ENCODE measurements at regions not wholly inside any gene's neighbourhood (a gene's known extent, or its start where the extent isn't known, plus 50 kb on each side); places are given as distances from the start of the nearest gene placed in this dataset. TPM values are rescaled to one million over a fixed set of nuclear protein-coding genes. Genes with fewer than 3 reads are reported as not detected.

- DNase-seq (ENCODE audit: extremely low spot score) = no peak
- Histone ChIP-seq H3K36me3 (ENCODE audit: insufficient read depth) (no peaks in the 10 kb centered on the region), H3K4me1 (ENCODE audit: insufficient read depth) (no peaks in the 10 kb centered on the region), H3K4me3 (ENCODE audit: low read depth, low read length) (no peak overlapping the region), H3K27ac (ENCODE audit: low read depth) (no peak overlapping the region)
- 81% methylated on average over 43 of the region's 43 CpGs for WGBS
These were observed 526.6 kb downstream of the ZNF33B start for GRCh38 chr10:42111661-42112330.

GRCh38 chr10:42111076-42111475, 527.3 kb downstream of the ZNF33B start:
- H3K27ac ChIP-seq (ENCODE audit: low read depth) = no peak overlapping the region

More at GRCh38 chr10:42111076-42111475, 527.3 kb downstream of the ZNF33B start:
- 77% methylated on average over 33 of the region's 33 CpGs for WGBS
- Histone ChIP-seq H3K36me3 (ENCODE audit: insufficient read depth) (no peaks in the 10 kb centered on the region), H3K4me3 (ENCODE audit: low read depth, low read length) (no peak overlapping the region), H3K4me1 (ENCODE audit: insufficient read depth) (no peaks in the 10 kb centered on the region)
- no peak for DNase-seq (ENCODE audit: extremely low spot score)

Small RNA genes in the stretch of these regions (small RNA-seq; reads per million reads assigned to genes)
- gene KSR1P1 = not detected

Measured in urinary bladder (tissue), 4 donors.